WTC11 (cell line): ENCODE measurements at regions not wholly inside any gene's neighbourhood (a gene's known extent, or its start where the extent isn't known, plus 50 kb on each side); places are given as distances from the start of the nearest gene placed in this dataset.
A peak's percentile ranks its signal among the peaks of the same experiment; 100 is the strongest.

Experiments used
- ATAC-seq: fragments of 200-7000 bp; cut with Tn5 transposase; 2 replicates; pipeline ENCODE4 v1.10.0; 2021; ENCODE audit warnings: mild to moderate bottlenecking, moderate library complexity
- CTCF ChIA-PET: fragments of 300-600 bp; sonication (Branson Sonifier 250); formaldehyde crosslinking; loops from one replicate; lab custom pipeline; 2021; ENCODE audit warnings: antibody characterized with exemption; lab: Charles Lee
- POLR2A ChIA-PET: fragments of 350-600 bp; sonication (Branson Sonifier 250); formaldehyde crosslinking; loops from one replicate; lab custom pipeline; 2021; ENCODE audit warnings: antibody characterized with exemption; lab: Charles Lee
- DNase-seq: peaks from one replicate; pipeline ENCODE4 v3.0.0; 2021; ENCODE audit warnings: low spot score
- H3K27ac Mint-ChIP-seq: 2 replicates; pipeline ENCODE4 v1.8.0; 2021; ENCODE audit warnings: mixed read lengths
- H3K27me3 Mint-ChIP-seq: 2 replicates; pipeline ENCODE4 v1.8.0; 2021; ENCODE audit warnings: low read depth, mild to moderate bottlenecking, moderate library complexity, mixed read lengths
- H3K36me3 Mint-ChIP-seq: 2 replicates; pipeline ENCODE4 v1.8.0; 2021; ENCODE audit warnings: mixed read lengths
- H3K4me1 Mint-ChIP-seq: 2 replicates; pipeline ENCODE4 v1.8.0; 2022; ENCODE audit warnings: mixed read lengths
- H3K4me3 Mint-ChIP-seq: 2 replicates; pipeline ENCODE4 v1.8.0; 2021; ENCODE audit warnings: mild to moderate bottlenecking, moderate library complexity, mixed read lengths
- H3K9me3 Mint-ChIP-seq: 2 replicates; pipeline ENCODE4 v1.8.0; 2021; ENCODE audit warnings: mixed read lengths
- AFF4 ChIP-seq: sonication (generic); formaldehyde crosslinking; IDR thresholded peaks from 2 replicates; pipeline ENCODE4 v1.8.1; 2023; ENCODE audit warnings: mild to moderate bottlenecking, missing genetic modification reagents, borderline replicate concordance
- ATF1 ChIP-seq: sonication (generic); formaldehyde crosslinking; IDR thresholded peaks from 2 replicates; pipeline ENCODE4 v1.8.1; 2023; ENCODE audit warnings: mild to moderate bottlenecking, moderate library complexity, missing genetic modification reagents
- CDX4 ChIP-seq: fragments of 250-450 bp; sonication (Bioruptor Pico); IDR thresholded peaks from 2 replicates; pipeline ENCODE4 v1.9.0; 2021; ENCODE audit warnings: moderate library complexity, mild to moderate bottlenecking, inconsistent platforms, borderline replicate concordance
- ELF4 ChIP-seq: sonication (generic); formaldehyde crosslinking; IDR thresholded peaks from 2 replicates; pipeline ENCODE4 v1.8.1; 2022; ENCODE audit warnings: low read depth, mild to moderate bottlenecking, moderate library complexity, missing genetic modification reagents
- IRF1 ChIP-seq: sonication (generic); formaldehyde crosslinking; IDR thresholded peaks from 2 replicates; pipeline ENCODE4 v1.8.0; 2023; ENCODE audit warnings: missing genetic modification reagents
- MYBL2 ChIP-seq: sonication (generic); formaldehyde crosslinking; IDR thresholded peaks from 2 replicates; pipeline ENCODE4 v1.8.1; 2023; ENCODE audit warnings: mild to moderate bottlenecking, moderate library complexity, missing genetic modification reagents
- NR1H2 ChIP-seq: sonication (generic); formaldehyde crosslinking; IDR thresholded peaks from 2 replicates; pipeline ENCODE4 v1.9.0; 2021; ENCODE audit warnings: mild to moderate bottlenecking, moderate library complexity, missing genetic modification reagents
- PREB ChIP-seq: sonication (generic); formaldehyde crosslinking; IDR thresholded peaks from 2 replicates; pipeline ENCODE4 v1.8.1; 2022; ENCODE audit warnings: mild to moderate bottlenecking, missing genetic modification reagents, moderate library complexity, borderline replicate concordance
- RORB ChIP-seq: fragments of 250-450 bp; sonication (Bioruptor Pico); IDR thresholded peaks from 2 replicates; pipeline ENCODE4 v1.9.0; 2021; ENCODE audit warnings: mild to moderate bottlenecking
- SMAD4 ChIP-seq: sonication (generic); formaldehyde crosslinking; IDR thresholded peaks from 2 replicates; pipeline ENCODE4 v1.8.0; 2022; ENCODE audit warnings: mild to moderate bottlenecking, missing genetic modification reagents
- TCF7 ChIP-seq: sonication (generic); formaldehyde crosslinking; IDR thresholded peaks from 2 replicates; pipeline ENCODE4 v1.8.0; 2022; ENCODE audit warnings: mild to moderate bottlenecking, low read depth, missing genetic modification reagents, moderate library complexity
- TEAD4 ChIP-seq: sonication (generic); formaldehyde crosslinking; IDR thresholded peaks from 2 replicates; pipeline ENCODE4 v1.8.0; 2022; ENCODE audit warnings: mild to moderate bottlenecking, missing genetic modification reagents
- USF1 ChIP-seq: sonication (generic); formaldehyde crosslinking; IDR thresholded peaks from 2 replicates; pipeline ENCODE4 v1.8.0; 2022; ENCODE audit warnings: mild to moderate bottlenecking, missing genetic modification reagents
- ZBTB43 ChIP-seq: sonication (generic); formaldehyde crosslinking; IDR thresholded peaks from 2 replicates; pipeline ENCODE4 v1.8.1; 2023; ENCODE audit warnings: mild to moderate bottlenecking, missing genetic modification reagents
- ZNF232 ChIP-seq: sonication (generic); formaldehyde crosslinking; IDR thresholded peaks from 2 replicates; pipeline ENCODE4 v1.8.0; 2022; ENCODE audit warnings: mild to moderate bottlenecking, missing genetic modification reagents
- ZNF317 ChIP-seq: sonication (generic); formaldehyde crosslinking; IDR thresholded peaks from 2 replicates; pipeline ENCODE4 v1.8.1; 2023; ENCODE audit warnings: low read depth, mild to moderate bottlenecking, moderate library complexity, missing genetic modification reagents, borderline replicate concordance
- ZNF396 ChIP-seq: fragments of 250-450 bp; sonication (Bioruptor Pico); IDR thresholded peaks from 2 replicates; pipeline ENCODE4 v1.8.0; 2021; ENCODE audit warnings: mild to moderate bottlenecking, moderate library complexity, borderline replicate concordance

- H3K27ac Mint-ChIP-seq, result peak overlapping the region; percentile 81; the same call in 1 of the 2 replicates
- TF ChIP-seq PREB (CRISPR knock-in tag) (no peak), TEAD4 (no peak), AFF4 (CRISPR knock-in tag) (no peak), RORB (CRISPR knock-in tag) (no peak), ZNF396 (CRISPR knock-in tag) (no peak), ZBTB43 (CRISPR knock-in tag) (no peak)
- ChIA-PET POLR2A (no interaction called here), CTCF (no interaction called here)
- no peak overlapping the region for H3K4me3 Mint-ChIP-seq
- peaks cover 19% of the 10 kb centered on the region for H3K36me3 Mint-ChIP-seq
- ATAC-seq (no peak), DNase-seq (no peak)
- no peaks in the 10 kb centered on the region for H3K27me3 Mint-ChIP-seq
- peaks cover 64% of the 10 kb centered on the region for H3K4me1 Mint-ChIP-seq
- H3K9me3 Mint-ChIP-seq, result peaks cover 17% of the 10 kb centered on the region
Measured at GRCh38 chr10:28811639-28812349, 134.5 kb downstream of the BAMBI start.

- Mint-ChIP-seq H3K27me3 (no peaks in the 10 kb centered on the region), H3K36me3 (peaks cover 19% of the 10 kb centered on the region), H3K9me3 (peaks cover 17% of the 10 kb centered on the region), H3K4me1 (peaks cover 55% of the 10 kb centered on the region), H3K27ac (no peak overlapping the region), H3K4me3 (no peak overlapping the region)
- ChIA-PET POLR2A (no interaction called here), CTCF (no interaction called here)
- DNase-seq (no peak), ATAC-seq (no peak)
- TF ChIP-seq ATF1 (no peak), USF1 (CRISPR knock-in tag) (no peak), MYBL2 (CRISPR knock-in tag) (no peak), CDX4 (CRISPR knock-in tag) (no peak), TCF7 (CRISPR knock-in tag) (no peak), RORB (CRISPR knock-in tag) (no peak), PREB (CRISPR knock-in tag) (no peak), NR1H2 (no peak), ZNF232 (CRISPR knock-in tag) (no peak), IRF1 (CRISPR knock-in tag) (no peak), ZBTB43 (CRISPR knock-in tag) (no peak), ELF4 (no peak), ZNF317 (no peak), SMAD4 (CRISPR knock-in tag) (no peak)
Measured at GRCh38 chr10:28812384-28813372, 135.4 kb downstream of the BAMBI start.
